Mesothelial cell of epicardium (in vitro differentiated cells): ENCODE measurements at regions not wholly inside any gene's neighbourhood (a gene's known extent, or its start where the extent isn't known, plus 50 kb on each side); places are given as distances from the start of the nearest gene placed in this dataset.

ENCODE experiments used
- DNase-seq, 2 experiments: peaks; one replicate each; pipeline ENCODE4 v3.0.0; 2021; ENCODE audit warnings: low spot score in 2 of 2; ENCODE audit not compliant: unreplicated experiment in 2 of 2
- H3K27ac Mint-ChIP-seq: 2 replicates; pipeline ENCODE4 v1.8.0; 2021; ENCODE audit warnings: mixed read lengths
- H3K27me3 Mint-ChIP-seq: 2 replicates; pipeline ENCODE4 v1.8.0; 2021; ENCODE audit warnings: low read depth, mixed read lengths
- H3K36me3 Mint-ChIP-seq: 2 replicates; pipeline ENCODE4 v1.8.0; 2021; ENCODE audit warnings: mixed read lengths
- H3K4me1 Mint-ChIP-seq: 2 replicates; pipeline ENCODE4 v1.8.0; 2021; ENCODE audit warnings: mixed read lengths
- H3K4me3 Mint-ChIP-seq: 2 replicates; pipeline ENCODE4 v1.8.0; 2021; ENCODE audit warnings: mild to moderate bottlenecking, moderate library complexity, mixed read lengths
- H3K9me3 Mint-ChIP-seq: 2 replicates; pipeline ENCODE4 v1.8.0; 2021; ENCODE audit warnings: mixed read lengths
- TF ChIP-seq, protein P1 (sequence below): fragments of 200-600 bp; sonication (generic); IDR thresholded peaks from one replicate; pipeline ENCODE4 v1.5.0; 2021; ENCODE audit warnings: antibody characterized with exemption; ENCODE audit not compliant: unreplicated experiment

GRCh38 chr6:147095316-147095715, 108.9 kb upstream of the STXBP5 start:
- H3K4me3 Mint-ChIP-seq, result no peak overlapping the region
- H3K9me3 Mint-ChIP-seq, result peaks cover 7% of the 10 kb centered on the region
- H3K36me3 Mint-ChIP-seq, result no peaks in the 10 kb centered on the region
- TF ChIP-seq, protein P1, sequence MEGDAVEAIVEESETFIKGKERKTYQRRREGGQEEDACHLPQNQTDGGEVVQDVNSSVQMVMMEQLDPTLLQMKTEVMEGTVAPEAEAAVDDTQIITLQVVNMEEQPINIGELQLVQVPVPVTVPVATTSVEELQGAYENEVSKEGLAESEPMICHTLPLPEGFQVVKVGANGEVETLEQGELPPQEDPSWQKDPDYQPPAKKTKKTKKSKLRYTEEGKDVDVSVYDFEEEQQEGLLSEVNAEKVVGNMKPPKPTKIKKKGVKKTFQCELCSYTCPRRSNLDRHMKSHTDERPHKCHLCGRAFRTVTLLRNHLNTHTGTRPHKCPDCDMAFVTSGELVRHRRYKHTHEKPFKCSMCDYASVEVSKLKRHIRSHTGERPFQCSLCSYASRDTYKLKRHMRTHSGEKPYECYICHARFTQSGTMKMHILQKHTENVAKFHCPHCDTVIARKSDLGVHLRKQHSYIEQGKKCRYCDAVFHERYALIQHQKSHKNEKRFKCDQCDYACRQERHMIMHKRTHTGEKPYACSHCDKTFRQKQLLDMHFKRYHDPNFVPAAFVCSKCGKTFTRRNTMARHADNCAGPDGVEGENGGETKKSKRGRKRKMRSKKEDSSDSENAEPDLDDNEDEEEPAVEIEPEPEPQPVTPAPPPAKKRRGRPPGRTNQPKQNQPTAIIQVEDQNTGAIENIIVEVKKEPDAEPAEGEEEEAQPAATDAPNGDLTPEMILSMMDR, result no peak
- peaks cover 4% of the 10 kb centered on the region for H3K4me1 Mint-ChIP-seq
- no peak for DNase-seq
- H3K27ac Mint-ChIP-seq, result no peak overlapping the region
- no peaks in the 10 kb centered on the region for H3K27me3 Mint-ChIP-seq

DNA sequence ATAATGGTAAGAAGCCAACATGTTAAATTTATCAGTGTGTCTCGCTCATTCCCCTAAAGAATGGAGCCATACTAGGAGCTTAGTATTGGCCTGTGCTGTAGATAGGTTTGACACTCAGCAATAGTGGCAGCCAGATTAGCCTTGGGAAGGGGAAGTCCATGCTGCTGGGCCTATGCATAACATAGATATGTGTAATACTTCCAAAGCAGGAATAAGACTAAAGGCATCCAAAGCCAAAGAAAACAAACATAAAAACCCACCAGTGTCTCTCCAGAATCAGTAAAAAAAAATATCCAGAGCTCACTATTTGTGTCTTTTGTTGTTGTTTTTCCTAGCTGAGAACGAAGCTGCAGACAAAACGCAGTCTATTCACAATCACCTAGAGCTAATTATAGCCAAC, 104.2 kb upstream of the STXBP5 start:
- Mint-ChIP-seq H3K27me3 (no peaks in the 10 kb centered on the region), H3K36me3 (no peaks in the 10 kb centered on the region), H3K4me3 (no peak overlapping the region), H3K27ac (no peak overlapping the region), H3K4me1 (peaks cover 4% of the 10 kb centered on the region), H3K9me3 (peaks cover 3% of the 10 kb centered on the region)
- no peak for DNase-seq
- TF ChIP-seq, protein P1, result no peak

- no peak overlapping the region for H3K27ac Mint-ChIP-seq
- no peaks in the 10 kb centered on the region for H3K27me3 Mint-ChIP-seq
- peaks cover 4% of the 10 kb centered on the region for H3K4me1 Mint-ChIP-seq
- no peak for DNase-seq
- H3K9me3 Mint-ChIP-seq, result peaks cover 3% of the 10 kb centered on the region
- TF ChIP-seq, protein P1, result no peak
- no peak overlapping the region for H3K4me3 Mint-ChIP-seq
- H3K36me3 Mint-ChIP-seq, result no peaks in the 10 kb centered on the region
Measured at GRCh38 chr6:147103007-147103406, 101.2 kb upstream of the STXBP5 start.

DNA sequence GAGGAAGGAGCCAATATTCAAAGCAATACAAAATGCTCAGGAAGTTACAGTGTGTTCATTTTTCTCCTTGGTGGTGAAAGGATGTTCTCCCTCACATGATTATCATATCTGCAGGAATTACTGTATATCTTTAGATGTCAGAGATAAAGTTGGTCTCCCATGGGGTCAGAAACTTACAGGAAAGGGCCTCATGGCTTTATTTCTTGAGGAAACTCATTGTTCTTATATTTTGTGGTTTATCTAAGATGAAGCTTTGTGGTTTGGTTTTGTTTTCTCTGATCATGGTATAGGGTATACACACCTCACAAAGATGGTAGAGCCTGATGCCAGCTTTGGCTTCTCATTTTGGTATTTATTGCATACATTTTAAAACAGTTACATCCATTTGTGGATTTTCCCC, 100.5 kb upstream of the STXBP5 start:
- Mint-ChIP-seq H3K36me3 (no peaks in the 10 kb centered on the region), H3K4me1 (peaks cover 2% of the 10 kb centered on the region), H3K9me3 (peaks cover 3% of the 10 kb centered on the region), H3K4me3 (no peak overlapping the region), H3K27me3 (no peaks in the 10 kb centered on the region), H3K27ac (no peak overlapping the region)
- TF ChIP-seq, protein P1, result no peak
- no peak for DNase-seq

GRCh38 chr6:147105786-147106185, 98.4 kb upstream of the STXBP5 start:
- Mint-ChIP-seq H3K4me3 (no peak overlapping the region), H3K4me1 (no peaks in the 10 kb centered on the region), H3K27me3 (no peaks in the 10 kb centered on the region), H3K36me3 (no peaks in the 10 kb centered on the region), H3K9me3 (peaks cover 3% of the 10 kb centered on the region), H3K27ac (no peak overlapping the region)
- DNase-seq, result no peak
- TF ChIP-seq, protein P1, result no peak

DNA sequence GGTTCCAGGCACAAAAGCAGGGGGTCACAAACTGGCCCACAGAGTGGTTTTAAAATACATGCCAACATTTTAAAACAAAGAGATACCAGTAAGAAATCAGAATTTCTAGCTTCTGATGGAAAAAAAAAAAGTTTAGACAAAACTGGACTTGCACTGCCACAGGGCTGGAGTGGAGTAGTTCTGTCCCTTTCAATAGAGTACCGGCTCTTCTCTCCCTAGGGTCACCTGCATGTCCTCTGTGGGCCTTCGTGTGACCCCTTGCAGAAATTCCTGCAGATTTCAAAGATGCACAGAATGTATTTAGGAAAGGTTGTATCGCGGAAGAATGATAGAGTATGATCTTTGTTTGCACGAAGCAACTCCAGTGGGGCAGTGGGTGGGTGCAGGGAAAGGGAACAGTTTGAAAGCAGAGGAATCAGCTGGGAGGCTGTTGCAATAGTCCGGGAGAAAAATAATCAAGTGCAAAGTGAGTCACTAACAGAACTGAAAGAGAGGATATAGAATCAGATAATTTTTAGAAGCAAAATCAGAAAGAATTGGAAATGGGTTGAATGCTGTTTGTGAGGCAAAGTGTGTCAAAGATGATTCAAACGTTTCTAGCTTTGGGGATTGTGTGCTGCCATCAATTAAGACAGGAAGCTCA, 97.3 kb upstream of the STXBP5 start:
- no peak for DNase-seq
- Mint-ChIP-seq H3K27me3 (no peaks in the 10 kb centered on the region), H3K4me1 (no peaks in the 10 kb centered on the region), H3K36me3 (no peaks in the 10 kb centered on the region), H3K27ac (no peak overlapping the region), H3K9me3 (peaks cover 3% of the 10 kb centered on the region), H3K4me3 (no peak overlapping the region)
- TF ChIP-seq, protein P1, result no peak
